ENCODE measurements at regions not wholly inside any gene's neighbourhood (a gene's known extent, or its start where the extent isn't known, plus 50 kb on each side); places are given as distances from the start of the nearest gene placed in this dataset.

- H3K4me3 Mint-ChIP-seq (ENCODE audit: unreplicated experiment): no peak overlapping the region
- no peaks in the 10 kb centered on the region for H3K36me3 Mint-ChIP-seq (ENCODE audit: unreplicated experiment)
- no peak for DNase-seq (ENCODE audit: extremely low spot score, unreplicated experiment)
- peaks cover 3% of the 10 kb centered on the region for H3K4me1 Mint-ChIP-seq (ENCODE audit: unreplicated experiment)
- peaks cover 2% of the 10 kb centered on the region for H3K27me3 Mint-ChIP-seq (ENCODE audit: unreplicated experiment)
- H3K27ac Mint-ChIP-seq (ENCODE audit: unreplicated experiment): no peak overlapping the region
- H3K9me3 Mint-ChIP-seq (ENCODE audit: unreplicated experiment): no peaks in the 10 kb centered on the region
- TF ChIP-seq, protein P1, sequence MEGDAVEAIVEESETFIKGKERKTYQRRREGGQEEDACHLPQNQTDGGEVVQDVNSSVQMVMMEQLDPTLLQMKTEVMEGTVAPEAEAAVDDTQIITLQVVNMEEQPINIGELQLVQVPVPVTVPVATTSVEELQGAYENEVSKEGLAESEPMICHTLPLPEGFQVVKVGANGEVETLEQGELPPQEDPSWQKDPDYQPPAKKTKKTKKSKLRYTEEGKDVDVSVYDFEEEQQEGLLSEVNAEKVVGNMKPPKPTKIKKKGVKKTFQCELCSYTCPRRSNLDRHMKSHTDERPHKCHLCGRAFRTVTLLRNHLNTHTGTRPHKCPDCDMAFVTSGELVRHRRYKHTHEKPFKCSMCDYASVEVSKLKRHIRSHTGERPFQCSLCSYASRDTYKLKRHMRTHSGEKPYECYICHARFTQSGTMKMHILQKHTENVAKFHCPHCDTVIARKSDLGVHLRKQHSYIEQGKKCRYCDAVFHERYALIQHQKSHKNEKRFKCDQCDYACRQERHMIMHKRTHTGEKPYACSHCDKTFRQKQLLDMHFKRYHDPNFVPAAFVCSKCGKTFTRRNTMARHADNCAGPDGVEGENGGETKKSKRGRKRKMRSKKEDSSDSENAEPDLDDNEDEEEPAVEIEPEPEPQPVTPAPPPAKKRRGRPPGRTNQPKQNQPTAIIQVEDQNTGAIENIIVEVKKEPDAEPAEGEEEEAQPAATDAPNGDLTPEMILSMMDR (IDR thresholded peaks at IDR 0.05): no peak
These were observed 195.5 kb upstream of the KITLG start for GRCh38 chr12:88775742-88776151.

DNA sequence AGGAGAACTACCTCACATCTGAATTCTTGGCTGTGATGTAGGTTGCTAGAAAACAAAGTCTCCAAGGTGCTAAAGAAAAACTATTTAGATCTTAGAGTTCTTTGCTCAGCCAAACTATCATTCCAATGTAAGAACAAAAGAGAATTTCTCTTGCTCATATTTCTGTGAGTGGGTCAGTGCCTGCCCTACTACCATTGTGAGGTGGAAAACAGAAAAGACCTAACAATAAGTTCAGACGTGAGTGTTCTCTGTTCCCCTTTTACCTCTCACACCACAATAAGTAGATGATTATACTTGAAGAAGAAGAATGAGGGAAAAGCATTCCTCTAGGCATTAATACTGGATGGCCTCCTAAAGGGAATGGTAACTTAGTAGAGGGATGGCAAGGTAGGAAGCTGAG, 187.4 kb upstream of the KITLG start:
- Mint-ChIP-seq H3K27me3 (ENCODE audit: unreplicated experiment) (no peaks in the 10 kb centered on the region), H3K27ac (ENCODE audit: unreplicated experiment) (no peak overlapping the region), H3K9me3 (ENCODE audit: unreplicated experiment) (no peaks in the 10 kb centered on the region), H3K4me3 (ENCODE audit: unreplicated experiment) (no peak overlapping the region), H3K36me3 (ENCODE audit: unreplicated experiment) (no peaks in the 10 kb centered on the region), H3K4me1 (ENCODE audit: unreplicated experiment) (peaks cover 3% of the 10 kb centered on the region)
- TF ChIP-seq, protein P1 (IDR thresholded peaks at IDR 0.05): no peak
- no peak for DNase-seq (ENCODE audit: extremely low spot score, unreplicated experiment)

- Mint-ChIP-seq H3K4me3 (ENCODE audit: unreplicated experiment) (no peak overlapping the region), H3K4me1 (ENCODE audit: unreplicated experiment) (peaks cover 3% of the 10 kb centered on the region), H3K36me3 (ENCODE audit: unreplicated experiment) (no peaks in the 10 kb centered on the region), H3K27ac (ENCODE audit: unreplicated experiment) (no peak overlapping the region), H3K9me3 (ENCODE audit: unreplicated experiment) (no peaks in the 10 kb centered on the region), H3K27me3 (ENCODE audit: unreplicated experiment) (no peaks in the 10 kb centered on the region)
- no peak for DNase-seq (ENCODE audit: extremely low spot score, unreplicated experiment)
- TF ChIP-seq, protein P1 (IDR thresholded peaks at IDR 0.05): no peak
These were observed 184.7 kb upstream of the KITLG start for GRCh38 chr12:88764781-88765480.

DNA sequence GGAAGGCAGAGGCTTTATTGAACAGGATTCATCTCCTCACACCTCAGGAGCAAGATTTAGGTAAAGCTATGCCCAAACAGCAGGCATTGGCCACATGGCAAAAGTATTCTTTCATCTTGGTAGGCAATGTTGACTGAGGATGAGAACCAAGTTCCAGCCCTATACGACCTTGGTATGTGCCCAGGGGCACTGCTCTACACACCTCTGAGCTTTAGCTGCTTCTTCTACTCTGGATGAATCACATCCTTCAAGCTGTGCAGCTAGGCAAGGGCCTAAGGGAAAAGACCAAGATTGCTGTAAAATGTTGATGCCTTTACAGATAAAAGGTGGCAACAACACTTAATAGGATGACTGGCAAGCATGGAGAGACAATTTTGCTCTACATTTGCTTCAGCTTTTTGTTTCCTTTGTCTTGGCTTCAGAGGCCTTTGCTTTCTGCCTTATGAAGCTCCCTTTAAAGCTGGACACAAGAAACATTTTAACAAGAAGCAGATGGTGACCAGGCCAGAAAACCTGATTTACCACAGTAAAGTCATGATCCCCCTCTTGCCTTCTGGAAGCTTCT, 183.3 kb upstream of the KITLG start:
- no peak for DNase-seq (ENCODE audit: extremely low spot score, unreplicated experiment)
- H3K27ac Mint-ChIP-seq (ENCODE audit: unreplicated experiment): no peak overlapping the region
- H3K9me3 Mint-ChIP-seq (ENCODE audit: unreplicated experiment): no peaks in the 10 kb centered on the region
- TF ChIP-seq, protein P1 (IDR thresholded peaks at IDR 0.05): no peak
- H3K27me3 Mint-ChIP-seq (ENCODE audit: unreplicated experiment): peaks cover 1% of the 10 kb centered on the region
- no peak overlapping the region for H3K4me3 Mint-ChIP-seq (ENCODE audit: unreplicated experiment)
- no peaks in the 10 kb centered on the region for H3K36me3 Mint-ChIP-seq (ENCODE audit: unreplicated experiment)
- peaks cover 3% of the 10 kb centered on the region for H3K4me1 Mint-ChIP-seq (ENCODE audit: unreplicated experiment)

- Mint-ChIP-seq H3K9me3 (ENCODE audit: unreplicated experiment) (no peaks in the 10 kb centered on the region), H3K36me3 (ENCODE audit: unreplicated experiment) (no peaks in the 10 kb centered on the region), H3K4me3 (ENCODE audit: unreplicated experiment) (no peak overlapping the region), H3K4me1 (ENCODE audit: unreplicated experiment) (no peaks in the 10 kb centered on the region), H3K27ac (ENCODE audit: unreplicated experiment) (no peak overlapping the region), H3K27me3 (ENCODE audit: unreplicated experiment) (peaks cover 9% of the 10 kb centered on the region)
- no peak for DNase-seq (ENCODE audit: extremely low spot score, unreplicated experiment)
- TF ChIP-seq, protein P1 (IDR thresholded peaks at IDR 0.05): no peak
These were observed 177.9 kb upstream of the KITLG start for GRCh38 chr12:88758176-88758575.
